AG09309 (cell line): ENCODE measurements at regions not wholly inside any gene's neighbourhood (a gene's known extent, or its start where the extent isn't known, plus 50 kb on each side); places are given as distances from the start of the nearest gene placed in this dataset.

Source experiments
- DNase-seq: peaks from one replicate; pipeline ENCODE4 v3.0.0-alpha.2; 2010; ENCODE audit warnings: low read depth
- H3K4me3 ChIP-seq: 2 replicates; pipeline ENCODE4 v1.5.1; 2011; ENCODE audit warnings: mild to moderate bottlenecking, low read depth, low read length, moderate library complexity; ENCODE audit not compliant: control insufficient read depth
- TF ChIP-seq, protein P1 (sequence below): IDR thresholded peaks from 2 replicates; pipeline ENCODE4 v1.5.1; 2011; ENCODE audit warnings: mild to moderate bottlenecking, low read depth, low read length, inconsistent platforms; ENCODE audit not compliant: insufficient read depth, control insufficient read depth; ENCODE audit errors: missing control alignments

- no peak for DNase-seq
- H3K4me3 ChIP-seq, result no peak overlapping the region
- TF ChIP-seq, protein P1, sequence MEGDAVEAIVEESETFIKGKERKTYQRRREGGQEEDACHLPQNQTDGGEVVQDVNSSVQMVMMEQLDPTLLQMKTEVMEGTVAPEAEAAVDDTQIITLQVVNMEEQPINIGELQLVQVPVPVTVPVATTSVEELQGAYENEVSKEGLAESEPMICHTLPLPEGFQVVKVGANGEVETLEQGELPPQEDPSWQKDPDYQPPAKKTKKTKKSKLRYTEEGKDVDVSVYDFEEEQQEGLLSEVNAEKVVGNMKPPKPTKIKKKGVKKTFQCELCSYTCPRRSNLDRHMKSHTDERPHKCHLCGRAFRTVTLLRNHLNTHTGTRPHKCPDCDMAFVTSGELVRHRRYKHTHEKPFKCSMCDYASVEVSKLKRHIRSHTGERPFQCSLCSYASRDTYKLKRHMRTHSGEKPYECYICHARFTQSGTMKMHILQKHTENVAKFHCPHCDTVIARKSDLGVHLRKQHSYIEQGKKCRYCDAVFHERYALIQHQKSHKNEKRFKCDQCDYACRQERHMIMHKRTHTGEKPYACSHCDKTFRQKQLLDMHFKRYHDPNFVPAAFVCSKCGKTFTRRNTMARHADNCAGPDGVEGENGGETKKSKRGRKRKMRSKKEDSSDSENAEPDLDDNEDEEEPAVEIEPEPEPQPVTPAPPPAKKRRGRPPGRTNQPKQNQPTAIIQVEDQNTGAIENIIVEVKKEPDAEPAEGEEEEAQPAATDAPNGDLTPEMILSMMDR, result no peak
These were observed 1299.8 kb upstream of the WWC1 start for GRCh38 chr5:166991601-166992000.

DNA sequence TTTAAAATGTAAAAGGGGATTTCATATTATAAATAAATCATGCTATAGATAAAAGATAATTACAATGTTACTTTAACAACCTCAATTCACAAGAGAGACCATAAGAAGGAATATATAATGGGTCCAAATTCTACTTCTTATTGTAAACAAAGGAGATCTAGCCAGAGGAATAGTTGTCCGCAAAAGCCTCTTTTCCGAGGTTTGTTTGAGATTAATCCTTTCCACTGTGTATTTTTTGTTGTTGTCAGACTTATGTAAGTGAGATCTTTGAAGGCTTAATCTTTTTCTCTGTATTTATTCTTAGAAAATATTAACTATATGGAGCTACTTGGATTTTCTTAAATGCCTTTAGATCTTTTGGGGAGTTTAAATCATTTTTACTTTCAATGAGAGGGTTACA, 1299.3 kb upstream of the WWC1 start:
- TF ChIP-seq, protein P1, result no peak
- no peak for DNase-seq

DNA sequence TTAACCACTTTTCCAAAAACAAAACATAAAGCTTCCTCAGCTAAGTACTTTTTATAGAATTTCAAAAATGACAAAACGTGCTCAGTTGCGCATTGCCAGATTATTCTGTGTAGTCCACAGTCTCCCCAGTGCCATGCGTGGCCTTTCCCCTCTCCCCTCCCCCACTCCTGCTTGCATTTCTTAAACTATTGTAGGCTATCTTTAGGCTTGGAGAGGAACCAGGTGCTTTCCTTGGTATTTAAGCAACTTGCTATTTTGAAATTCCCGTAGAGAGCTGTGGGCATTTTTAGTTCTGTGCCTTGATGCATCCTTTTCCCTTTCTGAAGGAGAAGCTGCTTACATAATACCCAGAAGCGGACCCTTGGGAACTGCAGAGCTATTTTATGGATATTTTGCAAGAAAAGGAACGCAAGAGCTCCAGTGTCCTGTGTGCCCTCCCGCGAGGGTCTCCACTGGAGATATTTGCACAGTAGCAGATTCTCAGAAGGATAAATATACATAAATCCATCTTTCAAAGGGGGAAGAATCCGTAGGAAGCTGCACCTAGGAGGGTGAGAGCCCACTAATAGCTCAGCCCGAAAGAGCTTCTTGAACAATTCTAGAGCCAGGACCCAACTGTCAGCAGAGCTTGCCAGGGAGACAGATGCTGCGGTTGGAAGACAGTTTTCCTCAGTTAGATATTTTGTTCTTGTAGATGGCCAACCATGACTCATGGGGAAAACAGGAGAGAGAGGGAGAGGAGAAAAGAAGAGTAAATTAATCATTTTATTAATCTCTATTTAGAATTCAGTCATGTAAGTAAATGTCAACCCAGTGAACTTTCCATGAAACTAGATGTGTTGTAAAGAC, 1298.3 kb upstream of the WWC1 start:
- TF ChIP-seq, protein P1, result no peak
- DNase-seq, result no peak
- no peak overlapping the region for H3K4me3 ChIP-seq

More for the DNA sequence above, 1299.3 kb upstream of the WWC1 start:
- no peak overlapping the region for H3K4me3 ChIP-seq

- H3K4me3 ChIP-seq, result no peak overlapping the region
- DNase-seq, result no peak
- TF ChIP-seq, protein P1, result no peak
These were observed 1297.2 kb upstream of the WWC1 start for GRCh38 chr5:166994226-166994625.

- DNase-seq, result no peak
- TF ChIP-seq, protein P1, result no peak
- H3K4me3 ChIP-seq, result no peak overlapping the region
These were observed 1290.2 kb upstream of the WWC1 start for GRCh38 chr5:167001246-167001645.

DNA sequence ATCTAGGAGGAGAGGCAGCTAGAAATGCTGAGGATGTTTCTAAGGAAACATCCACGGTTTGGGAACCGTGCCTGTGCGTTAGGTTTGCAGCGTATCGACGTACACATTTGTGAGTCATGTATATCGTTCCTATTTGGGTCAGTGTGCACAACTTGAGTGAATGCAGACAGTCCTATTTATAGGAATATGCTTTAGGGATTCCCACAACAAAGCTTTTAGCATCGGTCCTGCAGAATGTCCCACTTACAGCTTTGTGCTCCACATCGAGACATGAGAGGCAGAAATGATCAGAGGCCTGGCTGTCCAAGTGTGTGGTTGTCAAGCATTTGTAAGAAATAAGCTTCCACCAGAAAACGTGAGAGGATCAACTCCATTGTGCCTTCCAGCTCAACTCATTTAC, 1282.7 kb upstream of the WWC1 start:
- DNase-seq, result no peak
- H3K4me3 ChIP-seq, result no peak overlapping the region
- TF ChIP-seq, protein P1, result no peak
